ENCODE measurements at regions not wholly inside any gene's neighbourhood (a gene's known extent, or its start where the extent isn't known, plus 50 kb on each side); places are given as distances from the start of the nearest gene placed in this dataset.
"Not testable (repeated sequence)": the region's sequence is repeated elsewhere in the genome, so short reads cannot be mapped to it uniquely, and the experiment has no call there.

DNA sequence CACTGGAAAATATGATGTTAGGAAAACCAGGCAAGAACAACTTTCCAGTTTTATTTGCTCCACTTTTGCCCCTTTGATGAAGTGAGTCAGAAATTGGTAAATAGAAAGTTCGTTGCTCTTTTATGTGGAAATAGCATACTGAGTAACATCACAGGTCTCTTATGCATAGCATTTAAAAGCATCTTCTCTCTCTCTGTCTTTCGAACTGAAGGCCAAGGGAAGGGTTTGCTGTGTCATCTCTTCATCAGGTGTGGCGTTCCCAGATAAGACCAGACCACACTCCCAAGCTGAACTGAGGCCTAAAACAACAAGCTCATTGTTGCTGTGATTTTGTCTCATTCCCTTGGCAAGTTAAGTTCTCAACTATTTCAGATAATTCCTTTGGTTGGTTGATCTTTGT lies 131.8 kb upstream of the GRB10 start:
- no peak for DNase-seq

DNA sequence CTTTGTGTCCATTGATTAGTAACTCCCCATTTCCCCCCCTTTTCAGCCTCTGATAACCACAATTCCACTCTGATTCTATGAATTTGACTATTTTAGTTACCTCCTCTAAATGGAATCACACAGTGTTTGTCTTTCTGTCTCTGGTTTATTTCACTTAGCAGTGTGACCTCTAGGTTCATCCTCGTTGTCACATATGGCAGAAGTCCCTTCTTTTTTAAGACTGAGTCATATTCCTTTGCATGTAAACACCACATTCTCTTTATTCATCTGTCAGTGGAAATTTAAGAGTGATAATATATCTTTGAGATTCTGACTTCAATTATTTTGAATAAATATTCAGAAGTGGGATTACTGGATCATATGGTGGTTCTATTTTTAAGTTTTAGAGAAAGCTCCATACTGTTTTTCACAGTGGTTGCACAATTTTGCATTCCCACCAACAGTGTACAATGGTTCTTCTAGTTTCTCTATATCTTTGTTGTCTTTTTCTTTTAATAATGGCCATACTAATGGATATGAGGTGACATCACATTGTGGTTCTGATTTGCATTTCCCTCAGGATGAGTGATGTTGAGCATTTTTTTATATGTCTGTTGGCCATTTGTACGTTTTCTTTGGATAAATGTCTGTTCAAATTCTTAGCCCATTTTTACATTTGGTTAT lies 126.1 kb upstream of the GRB10 start:
- DNase-seq = no peak

DNA sequence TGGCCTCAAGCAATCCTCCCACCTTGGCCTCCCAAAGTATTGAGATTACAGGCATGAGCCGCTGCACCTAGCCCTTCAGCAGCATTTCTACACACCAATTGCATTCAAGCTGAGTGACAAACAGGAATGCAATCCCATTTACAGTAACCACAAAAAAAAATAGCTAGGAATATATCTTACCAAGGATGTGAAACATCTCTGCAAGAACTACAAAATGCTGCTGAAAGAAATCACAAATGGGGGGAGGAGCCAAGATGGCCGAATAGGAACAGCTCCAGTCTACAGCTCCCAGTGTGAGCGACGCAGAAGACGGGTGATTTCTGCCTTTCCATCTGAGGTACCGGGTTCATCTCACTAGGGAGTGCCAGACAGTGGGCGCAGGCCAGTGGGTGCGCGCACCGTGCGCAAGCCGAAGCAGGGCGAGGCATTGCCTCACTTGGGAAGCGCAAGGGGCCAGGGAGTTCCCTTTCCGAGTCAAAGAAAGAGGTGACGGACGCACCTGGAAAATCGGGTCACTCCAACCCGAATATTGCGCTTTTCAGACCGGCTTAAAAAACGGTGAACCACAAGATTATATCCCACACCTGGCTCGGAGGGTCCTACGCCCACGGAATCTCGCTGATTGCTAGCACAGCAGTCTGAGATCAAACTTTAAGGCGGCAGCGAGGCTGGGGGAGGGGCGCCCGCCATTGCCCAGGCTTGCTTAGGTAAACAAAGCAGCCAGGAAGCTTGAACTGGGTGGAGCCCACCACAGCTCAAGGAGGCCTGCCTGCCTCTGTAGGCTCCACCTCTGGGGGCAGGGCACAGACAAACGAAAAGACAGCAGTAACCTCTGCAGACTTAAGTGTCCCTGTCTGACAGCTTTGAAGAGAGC lies 116.1 kb upstream of the GRB10 start:
- DNase-seq = peak; percentile 6

DNA sequence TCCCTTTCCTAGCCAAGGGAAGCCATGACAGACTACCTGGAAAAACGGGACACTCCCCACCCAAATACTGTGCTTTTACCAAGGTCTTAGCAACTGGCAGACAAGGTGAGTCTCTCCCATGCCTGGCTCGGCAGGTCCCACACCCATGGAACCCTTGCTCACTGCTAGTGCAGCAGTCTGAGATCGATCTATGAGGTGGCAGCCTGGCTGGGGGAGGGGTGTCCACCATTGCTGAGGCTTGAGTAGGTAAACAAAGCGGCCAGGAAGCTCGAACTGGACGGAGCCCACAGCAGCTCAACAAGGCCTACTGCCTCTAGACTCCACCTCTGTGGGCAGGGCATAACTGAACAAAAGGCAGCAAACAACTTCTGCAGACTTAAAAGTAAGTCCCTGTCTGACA lies 104.4 kb upstream of the GRB10 start:
- not testable (repeated sequence) for DNase-seq

DNA sequence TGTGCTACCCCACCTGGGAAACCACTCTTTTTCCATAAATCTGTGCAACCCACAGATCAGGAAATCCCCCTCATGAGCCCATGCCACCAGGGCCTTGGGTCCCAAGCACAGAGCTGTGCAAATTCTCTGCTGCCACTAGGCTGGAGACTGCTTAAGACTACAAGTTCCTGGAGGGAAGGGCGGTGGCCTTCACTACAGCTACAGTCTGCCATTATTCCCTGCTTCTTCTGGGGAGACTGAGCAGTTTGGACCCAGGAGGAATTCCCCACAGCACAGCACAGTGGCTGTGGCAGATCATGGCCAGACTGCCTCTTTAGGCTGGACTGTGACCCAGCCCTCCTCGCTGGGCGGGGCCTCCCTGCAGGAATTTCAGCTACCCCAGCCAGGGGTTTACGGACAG lies 89.7 kb upstream of the GRB10 start:
- no peak for DNase-seq

DNA sequence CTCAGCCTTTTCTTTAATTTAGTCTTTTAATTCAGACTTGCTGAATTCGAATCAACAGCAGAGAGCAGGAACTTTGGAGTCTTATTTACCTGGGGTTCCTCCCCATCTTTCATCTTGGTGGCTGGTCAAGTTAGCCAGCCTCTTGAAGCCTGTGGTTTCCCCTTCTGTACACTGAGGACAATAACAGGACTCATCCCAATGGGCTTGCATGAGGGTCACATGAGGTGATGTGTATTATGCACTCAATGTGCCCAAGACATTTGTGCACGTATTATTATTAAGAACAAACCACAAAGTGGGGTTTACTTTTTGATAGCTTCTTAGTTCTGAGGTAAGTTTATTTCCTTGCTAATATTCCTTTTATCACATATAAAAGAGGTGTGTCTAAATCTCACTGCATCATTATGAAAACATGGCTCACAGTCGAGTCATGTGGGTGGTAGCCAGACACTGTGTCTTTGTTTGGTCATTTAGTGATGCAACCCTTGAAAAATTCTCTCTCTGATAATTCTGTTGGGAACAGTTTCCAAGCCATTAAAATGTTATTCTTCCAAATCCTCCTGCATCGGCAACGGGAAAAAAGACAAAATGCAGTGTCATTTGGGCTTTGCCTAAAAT lies 86.5 kb upstream of the GRB10 start:
- no peak for DNase-seq

DNA sequence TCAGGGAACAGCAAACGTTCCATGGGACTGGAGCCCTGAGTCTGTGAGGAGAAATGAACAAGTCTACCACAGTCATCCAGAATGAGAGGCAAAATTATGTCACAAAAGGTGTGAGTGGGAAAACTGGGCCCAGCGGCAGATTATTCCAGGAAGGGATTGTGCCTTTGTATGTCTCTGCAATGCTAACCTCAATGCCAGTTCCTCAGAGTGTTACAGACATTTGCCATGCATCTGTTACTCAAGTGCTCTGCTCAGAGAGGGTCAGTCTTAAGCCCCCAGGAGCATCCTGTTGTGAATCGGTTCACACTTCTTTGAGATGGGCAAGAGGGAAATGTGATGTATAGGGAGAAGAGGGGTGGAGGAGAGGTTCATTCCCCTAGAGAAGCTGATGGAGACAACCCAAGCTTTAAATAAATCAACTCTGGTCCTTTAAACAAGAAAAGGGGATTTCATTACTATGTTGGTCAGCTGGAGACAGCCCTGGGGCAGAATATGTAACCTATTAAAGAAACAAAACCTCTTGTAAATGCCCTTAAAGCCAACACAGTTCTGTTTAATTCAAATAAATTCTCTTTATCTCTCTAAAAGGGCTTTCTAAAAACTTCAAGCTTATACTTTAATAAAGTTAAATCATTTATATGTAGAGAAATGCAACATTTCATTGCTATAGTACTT lies 85.9 kb upstream of the GRB10 start:
- DNase-seq = no peak

DNA sequence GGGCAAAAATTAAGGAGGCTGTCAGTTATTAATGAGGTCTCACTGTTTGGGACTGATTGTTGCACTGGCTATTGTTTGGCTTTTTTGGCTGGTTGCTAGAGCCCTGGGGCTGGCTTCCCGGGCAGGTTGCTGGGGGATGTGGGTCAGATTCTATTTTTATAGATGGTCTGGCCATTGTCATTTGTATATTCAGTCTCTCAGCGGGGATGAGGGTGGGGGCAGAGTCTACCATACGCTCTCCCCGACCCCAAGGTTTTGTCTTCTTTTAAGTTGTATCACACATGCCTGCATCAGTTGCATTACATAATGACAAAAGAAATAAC lies 84.3 kb upstream of the GRB10 start:
- no peak for DNase-seq

DNA sequence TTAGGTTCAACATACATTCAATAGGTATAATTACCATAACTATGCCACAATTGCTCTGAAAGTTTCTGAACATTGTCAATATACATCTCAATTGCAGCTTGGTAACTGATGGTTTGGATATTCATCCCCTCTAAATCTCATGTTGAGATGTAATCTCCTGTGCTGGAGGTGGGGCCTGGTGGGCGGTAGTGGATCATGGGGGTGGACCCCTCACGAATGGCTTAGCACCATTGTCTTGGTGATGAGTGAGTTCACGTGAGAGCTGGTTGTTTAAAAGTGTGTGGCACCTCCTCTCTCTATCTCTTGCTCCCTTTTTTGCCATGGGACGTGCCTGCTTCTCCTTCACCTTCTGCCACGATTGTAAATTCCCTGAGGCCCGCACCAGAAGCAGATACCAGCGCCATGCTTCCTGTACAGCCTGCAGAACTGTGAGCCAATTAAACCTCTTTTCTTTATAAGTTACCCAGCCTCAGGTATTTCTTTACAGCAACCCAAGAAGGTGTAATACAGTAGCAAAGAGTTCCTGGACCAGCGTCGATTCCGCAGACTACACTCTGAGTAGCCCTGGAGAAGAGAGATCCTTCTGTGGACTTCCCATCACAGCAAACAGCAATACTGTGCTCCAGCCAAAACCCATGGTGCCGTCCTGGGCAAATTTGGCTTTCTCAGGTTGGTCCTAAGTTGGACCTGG lies 83.8 kb upstream of the GRB10 start:
- DNase-seq = no peak

DNA sequence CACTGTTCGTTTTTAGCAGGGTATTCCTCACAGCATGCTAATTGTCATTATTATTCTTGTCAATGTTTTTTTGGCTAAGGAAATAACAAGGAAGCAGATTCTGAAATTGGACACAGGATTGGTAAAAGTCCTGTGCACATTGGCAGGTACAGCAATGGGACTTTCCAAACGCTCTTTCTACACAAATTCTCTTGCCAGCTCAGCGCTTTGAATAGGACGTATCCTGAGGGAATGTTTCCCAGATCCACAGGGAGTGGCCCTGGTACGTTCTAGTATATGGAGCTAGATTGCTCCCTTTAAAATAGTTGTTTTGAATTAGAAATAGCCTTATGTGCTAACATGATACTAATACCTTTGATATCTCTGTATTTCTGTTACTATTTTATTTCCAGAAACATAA lies 82.8 kb upstream of the GRB10 start:
- no peak for DNase-seq

DNA sequence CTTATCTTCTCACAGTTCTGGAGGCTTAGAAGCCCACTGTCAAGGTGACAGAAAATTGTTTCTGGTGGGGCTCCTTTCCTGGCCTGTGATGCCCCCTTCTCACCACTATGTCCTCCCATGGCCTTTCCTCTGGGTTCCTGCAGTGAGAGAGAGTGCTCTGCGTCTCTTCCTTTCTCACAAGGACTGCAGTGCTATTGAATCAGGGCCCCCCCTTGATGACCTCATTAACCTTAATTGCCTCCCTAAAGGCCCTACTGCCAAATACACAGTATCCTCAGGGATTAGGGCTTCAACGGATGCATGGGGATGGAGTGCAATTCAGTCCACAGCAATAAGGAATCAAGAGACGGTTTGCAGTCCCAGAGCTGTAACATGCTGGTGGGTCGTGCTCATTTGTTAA lies 82.0 kb upstream of the GRB10 start:
- DNase-seq = no peak

DNA sequence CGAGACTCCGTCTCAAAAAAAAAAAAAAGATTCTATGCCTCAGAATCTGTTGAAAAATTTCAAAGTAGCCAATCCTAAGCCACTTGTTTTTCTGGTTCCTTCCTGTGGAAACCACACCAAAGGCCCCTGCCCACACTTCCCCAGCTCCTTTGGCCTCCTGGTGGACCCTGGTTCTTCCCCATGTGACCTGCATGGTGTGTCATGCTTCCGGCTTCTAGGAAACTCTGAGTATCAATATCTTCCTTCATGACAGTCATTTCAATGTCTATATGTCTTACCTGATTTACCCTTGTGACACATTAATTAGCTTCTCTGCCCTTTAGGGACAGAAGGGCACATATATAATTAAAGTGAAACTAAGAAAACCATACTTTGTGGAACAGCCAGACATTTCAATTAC lies 80.4 kb upstream of the GRB10 start:
- DNase-seq = no peak

DNA sequence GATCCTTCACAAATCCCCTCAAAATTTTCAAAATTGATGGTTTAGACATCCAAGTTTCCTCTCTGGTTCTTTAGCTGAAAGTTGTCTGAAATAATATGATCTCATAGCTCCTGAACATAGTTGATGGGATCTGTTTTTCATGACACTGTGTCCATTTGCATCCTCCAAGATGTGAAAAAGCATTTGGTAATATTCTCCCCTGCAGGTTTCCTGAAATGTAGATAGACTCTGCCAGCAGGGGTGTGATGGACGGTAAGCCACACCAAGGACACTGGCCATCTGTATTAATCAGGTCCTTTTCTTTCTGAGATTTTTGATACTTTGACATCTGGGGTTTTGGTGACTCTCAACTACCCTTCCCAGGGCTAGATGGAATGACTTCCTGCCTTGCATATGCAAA lies 79.6 kb upstream of the GRB10 start:
- no peak for DNase-seq

DNA sequence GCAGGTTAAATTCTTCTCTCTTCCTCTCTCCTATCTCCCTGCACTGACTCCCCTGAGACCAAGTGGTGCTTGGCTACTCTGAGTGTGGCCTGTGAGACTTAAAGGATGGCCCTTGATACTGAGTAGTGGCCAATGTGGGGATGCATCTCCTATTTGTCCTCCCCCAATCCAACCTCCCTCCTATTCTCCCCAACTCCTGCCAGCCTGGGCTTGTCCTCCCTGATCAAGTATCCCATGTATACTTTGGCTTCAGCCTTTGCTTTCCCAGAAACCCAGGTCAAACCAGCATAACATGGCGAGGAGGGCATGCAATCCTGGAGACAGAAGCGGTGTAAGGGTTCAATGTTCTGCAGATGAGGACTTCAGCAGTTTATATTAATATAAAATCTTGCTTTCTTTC lies 77.9 kb upstream of the GRB10 start:
- DNase-seq = no peak

DNA sequence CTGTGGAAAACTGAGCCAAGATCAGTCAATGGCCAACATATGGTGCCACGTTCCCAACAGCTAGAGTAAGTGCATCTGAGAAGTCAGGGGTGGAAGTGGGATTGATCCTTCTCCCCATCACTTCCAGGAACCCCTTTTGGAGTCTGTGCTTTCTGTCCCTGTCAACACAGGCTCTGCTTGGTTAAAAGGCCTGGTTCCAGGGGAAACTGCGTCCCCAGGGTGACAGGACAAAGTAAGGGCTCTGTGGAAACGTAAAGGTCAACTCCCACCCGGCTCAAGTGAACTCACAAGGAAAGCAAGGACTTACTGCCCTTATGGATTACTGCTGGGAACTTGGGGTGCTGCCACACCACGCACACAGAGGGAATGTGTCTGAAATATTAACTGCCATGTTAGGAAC lies 77.5 kb upstream of the GRB10 start:
- DNase-seq = no peak

DNA sequence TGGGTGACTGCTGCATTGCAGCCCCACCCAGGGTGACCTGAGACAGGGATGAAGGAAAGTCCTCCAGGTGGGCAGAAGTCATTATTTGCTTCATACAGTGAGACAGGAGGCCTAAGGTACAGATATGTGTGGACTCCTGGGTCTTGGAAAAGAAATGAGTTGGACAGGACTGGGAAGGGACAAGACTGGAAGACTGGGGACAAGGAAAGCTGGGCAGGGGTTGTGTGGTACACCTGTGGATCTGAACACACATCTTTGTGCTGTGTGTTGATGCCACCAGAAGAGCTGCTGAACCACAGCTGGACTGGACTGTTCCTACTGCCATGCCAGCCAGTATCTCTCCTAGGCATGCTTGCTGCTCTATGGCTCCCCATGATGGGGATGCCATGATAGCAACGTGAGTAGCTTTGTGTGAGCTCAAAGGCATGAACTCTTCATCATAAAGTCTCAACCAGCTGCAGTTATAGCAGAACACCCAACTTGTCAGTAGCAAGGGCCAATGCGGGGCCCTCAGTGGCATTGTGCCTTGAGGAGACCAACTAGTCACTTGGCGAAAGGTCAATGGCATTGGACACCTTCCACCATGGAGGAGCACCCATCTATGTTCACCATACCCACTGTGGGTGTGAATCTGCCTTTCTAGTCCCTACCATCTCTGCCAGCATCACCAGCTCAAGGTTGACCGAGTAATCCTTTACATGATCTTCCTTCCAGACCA lies 76.0 kb upstream of the GRB10 start:
- DNase-seq = no peak

DNA sequence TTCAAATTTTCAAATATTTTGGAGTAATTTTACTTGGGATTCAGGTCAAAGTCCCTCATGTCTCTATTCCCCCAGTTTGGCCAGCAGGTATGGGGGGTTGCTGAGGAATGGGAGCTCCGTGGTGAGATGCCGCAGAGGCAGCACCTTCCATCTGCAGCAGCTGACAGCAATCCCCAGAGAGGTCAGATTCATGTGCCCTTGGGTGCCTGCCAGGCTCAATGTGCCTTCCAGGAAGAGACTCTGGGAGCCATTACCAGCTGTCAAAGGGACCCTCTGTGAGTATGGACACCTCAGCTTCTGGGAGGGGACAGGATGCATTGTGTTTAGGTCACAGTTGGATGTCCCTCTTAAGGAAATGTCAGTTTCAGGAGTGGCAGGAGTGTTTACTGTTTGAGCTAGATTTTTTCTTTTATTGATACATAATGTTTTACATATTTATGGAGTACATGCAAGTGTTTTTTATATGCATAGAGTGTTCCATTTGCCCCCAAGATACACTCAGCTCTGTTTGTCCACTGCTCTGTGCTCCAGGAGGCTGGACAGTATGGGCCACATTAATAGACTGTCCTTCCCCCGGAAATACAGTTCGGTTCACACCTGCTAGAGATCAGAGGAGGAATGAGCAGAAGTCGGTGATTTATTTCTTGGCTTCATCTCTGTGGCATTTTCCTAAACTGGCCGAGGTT lies 75.3 kb upstream of the GRB10 start:
- peak; percentile 55 for DNase-seq

DNA sequence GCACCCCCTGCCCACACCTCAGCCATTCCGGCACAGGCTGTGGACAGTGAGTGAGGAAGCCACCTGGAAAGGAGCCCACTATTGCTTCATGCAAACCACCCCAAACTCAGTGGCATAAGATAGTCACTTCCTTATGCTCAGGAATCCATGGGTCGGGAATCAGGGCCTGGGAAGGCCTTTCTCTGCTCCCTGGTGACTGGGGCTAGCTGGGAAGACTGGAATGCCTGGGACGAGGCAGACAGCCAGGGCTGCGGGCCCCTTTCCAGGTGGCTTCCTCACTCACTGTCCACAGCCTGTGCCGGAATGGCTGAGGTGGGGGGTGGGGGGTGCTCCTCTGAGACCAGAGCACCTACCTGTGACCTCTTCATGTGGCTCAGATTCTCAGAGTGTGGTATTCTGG lies 74.1 kb upstream of the GRB10 start:
- DNase-seq = no peak

DNA sequence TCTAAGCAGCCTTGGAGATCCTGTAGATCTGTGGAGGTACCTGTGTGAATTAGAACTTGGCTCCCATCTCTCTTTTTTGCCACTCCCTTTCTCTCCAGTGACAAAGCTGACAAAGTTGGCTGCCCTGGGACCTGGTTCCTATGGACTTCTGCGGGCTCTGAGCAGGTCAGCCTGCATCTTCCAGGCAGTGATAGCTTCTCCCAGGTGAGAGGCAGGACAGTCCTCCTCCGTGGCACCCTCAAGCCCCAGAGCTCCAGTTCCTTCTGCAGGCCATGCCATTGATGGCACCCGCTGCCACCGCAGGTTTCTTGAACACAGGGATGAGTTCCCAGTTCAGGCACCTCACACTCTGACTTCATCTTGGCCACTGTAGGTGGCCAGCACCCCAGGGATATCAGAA lies 73.5 kb upstream of the GRB10 start:
- DNase-seq = no peak

DNA sequence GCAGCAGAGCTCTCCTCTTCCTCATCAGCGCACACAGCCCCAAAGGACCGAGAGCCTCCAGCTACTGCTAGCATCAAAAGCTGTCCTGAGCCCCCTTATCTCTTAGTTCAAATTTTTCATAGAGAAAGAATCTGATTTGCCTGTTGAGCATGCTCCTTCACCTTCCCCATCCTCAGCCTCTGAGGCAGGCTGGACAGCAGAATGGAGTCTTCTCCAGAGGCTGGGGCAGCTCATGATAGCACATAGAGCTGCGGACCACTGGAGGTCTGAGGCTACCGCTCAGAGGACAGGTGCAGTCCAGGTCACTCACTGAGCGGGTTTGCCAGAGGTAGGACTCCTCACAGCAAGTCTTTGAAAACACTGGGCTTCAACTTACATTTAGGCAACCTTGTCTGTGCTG lies 72.8 kb upstream of the GRB10 start:
- no peak for DNase-seq

DNA sequence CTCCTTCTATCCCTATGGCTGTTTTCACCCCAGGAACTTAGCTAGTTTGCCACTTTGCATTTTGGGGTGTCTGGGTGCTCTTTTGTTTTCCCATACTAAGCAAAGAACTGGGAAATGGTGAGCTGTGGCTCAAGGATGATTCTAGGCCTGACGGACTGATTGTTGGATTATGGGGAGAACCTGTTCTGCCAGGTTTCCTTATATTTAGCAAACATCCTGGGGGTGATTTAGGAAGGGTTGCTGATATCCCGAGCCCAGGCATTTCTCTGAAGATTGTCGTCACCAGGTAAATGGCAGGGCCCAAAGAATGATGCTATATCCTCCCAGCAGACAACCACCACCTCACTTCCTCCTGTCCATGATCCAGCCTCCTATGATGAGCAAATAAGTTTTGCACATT lies 72.1 kb upstream of the GRB10 start:
- no peak for DNase-seq

DNA sequence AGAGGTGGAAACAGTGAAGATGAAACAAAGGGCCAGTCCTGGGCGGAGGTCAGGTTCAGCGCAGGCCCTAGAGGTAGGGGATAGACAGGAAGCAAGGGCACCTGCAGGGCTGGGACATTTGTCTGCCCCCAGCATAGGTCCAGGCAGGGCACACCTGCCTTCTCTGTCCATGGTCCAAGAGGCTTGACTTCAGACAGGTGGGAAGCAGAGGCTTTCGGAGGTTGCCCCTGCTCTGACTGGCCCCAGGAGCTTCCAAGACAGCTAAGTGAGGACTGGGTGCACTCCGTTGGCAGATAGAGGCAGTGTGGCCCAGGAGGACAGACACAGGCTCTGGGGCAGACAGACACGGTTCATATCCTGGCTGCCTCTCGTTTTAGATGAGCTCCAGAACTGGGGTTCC lies 71.6 kb upstream of the GRB10 start:
- DNase-seq = no peak

All from NCI-H345 (cell line).